Heart right ventricle (tissue), 16 donors: ENCODE measurements at regions not wholly inside any gene's neighbourhood (a gene's known extent, or its start where the extent isn't known, plus 50 kb on each side); places are given as distances from the start of the nearest gene placed in this dataset.

ENCODE experiments used
- ATAC-seq, 8 donors: fragments of 200-7000 bp; cut with Tn5 transposase; one replicate each; pipeline ENCODE4 v1.9.1; 2020; ENCODE audit warnings: mild to moderate bottlenecking in 8 of 8, moderate library complexity in 8 of 8, moderate number of reproducible peaks in 1 of 8
- DNase-seq, 2 donors: peaks; one replicate each; pipeline ENCODE4 v3.0.0-alpha.2; 2020
- H3K27ac ChIP-seq, 10 donors: fragments of 200-600 bp; sonication (generic) in 2 of 10; one replicate each; pipeline versions ENCODE4 v1.5.0 to v1.8.0; 2020 to 2022; ENCODE audit warnings: mild to moderate bottlenecking in 3 of 10
- H3K27me3 ChIP-seq, 7 donors: fragments of 200-600 bp; one replicate each; pipeline ENCODE4 v1.8.0; 2021 to 2022; ENCODE audit warnings: mild to moderate bottlenecking in 2 of 7
- H3K36me3 ChIP-seq, 9 donors: fragments of 200-600 bp; sonication (generic) in 1 of 9; one replicate each; pipeline versions ENCODE4 v1.5.0 to v1.8.0; 2020 to 2022; ENCODE audit warnings: mild to moderate bottlenecking in 2 of 9
- H3K4me1 ChIP-seq, 9 donors: fragments of 200-600 bp; sonication (generic) in 1 of 9; one replicate each; pipeline versions ENCODE4 v1.5.0 to v1.8.0; 2020 to 2022; ENCODE audit warnings: mild to moderate bottlenecking in 4 of 9
- H3K4me3 ChIP-seq, 10 donors: fragments of 200-600 bp; sonication (generic) in 2 of 10; one replicate each; pipeline versions ENCODE4 v1.5.0 to v1.8.0; 2020 to 2022; ENCODE audit warnings: mild to moderate bottlenecking in 7 of 10, moderate library complexity in 2 of 10
- H3K9me3 ChIP-seq, 11 donors: fragments of 200-600 bp in 10 of 11; sonication (generic) in 2 of 11; one replicate each; pipeline versions ENCODE4 v1.5.0 to v1.8.0; 2013 to 2022; ENCODE audit warnings: mild to moderate bottlenecking in 2 of 11, control low read depth in 1 of 11, moderate library complexity in 1 of 11
- CTCF ChIP-seq, 9 donors: fragments of 200-600 bp; sonication (generic) in 2 of 9; IDR thresholded peaks; one replicate each; pipeline versions ENCODE4 v1.5.0 to v1.8.0; 2021 to 2022; ENCODE audit warnings: antibody characterized with exemption in 9 of 9, mild to moderate bottlenecking in 5 of 9, moderate library complexity in 1 of 9
- WGBS, 2 donors: extraction: QIAGEN DNeasy Blood & Tissue Kit; methylation state at CpG; one replicate each; pipeline ENCODE4 v1.1.7; 2013; ENCODE audit warnings: inconsistent platforms in 1 of 2; 5-methylcytosine and 5-hydroxymethylcytosine counted together
- intact Hi-C, 10 donors: fragments of 100-400 bp; cut with DNase I; formaldehyde crosslinking; loops; one replicate each; pipeline versions ENCODE4 v1.11.1 to v1.14.2; 2022
- donor health status: Arrhythmogenic right ventricular cardiomyopathy.
- donor health status: ischemic (EF 13 %, LVEDD 7.1; RV severe dilation, severe dysfunction).
- donor health status: healthy with polysubstance abuse.
- donor health status: DM: no; HTN: yes; CAD: no.
- donor health status: DM: no; HTN: no; CAD: no.
- donor health status: ischemic (EF 25% LVEDD 6.9; RV normal size, moderate dysfunction).
- donor health status: ischemic (EF 25% LVEDD 5.7; RV mildly dilated, moderate dysfunction).
- donor health status: healthy.
- donor health status: DM: yes; HTN: yes; CAD: no.
- donor health status: Ischemic cardiomyopathy.
- donor health status: ischemic (EF 35%, LVEDD 5.7; RV mildly dilated, moderate dysfunction).
- donor health status: nonischemic (EF 11% LVEDD 7.7; RV severe dilation, severe dysfunction).
- donor health status: DM: yes; HTN: yes; CAD: no.
- donor health status: PGD.
- donor health status: ischemic (EF 29% LVEDD 5.4; RV normal size, mild dysfunction).
- donor health status: nonischemic (EF 23%, LVEDD 6.1; RV moderate dilation, normal function).

- WGBS, 2 donors = 75 to 84% methylated on average over 4 of the region's 4 CpGs
- intact Hi-C loops = no loop called here
- Histone ChIP-seq H3K27me3 (peaks cover 0 to 5% (median 0%) of the 10 kb centered on the region in 7 donors), H3K4me1 (no peaks in the 10 kb centered on the region), H3K27ac (no peak overlapping the region), H3K4me3 (no peak overlapping the region), H3K36me3 (no peaks in the 10 kb centered on the region), H3K9me3 (peaks cover 0 to 4% (median 0%) of the 10 kb centered on the region in 11 donors)
- no peak for ATAC-seq
- TF ChIP-seq CTCF (IDR thresholded peaks at IDR 0.05) = no peak
- DNase-seq = no peak
These were observed 389.9 kb downstream of the DOK5 start for GRCh38 chr20:54865273-54865672.

- DNase-seq (no peak), ATAC-seq (no peak)
- H3K27ac ChIP-seq = no peak overlapping the region
- intact Hi-C loops = no loop called here
- no peaks in the 10 kb centered on the region for H3K36me3 ChIP-seq
- peaks cover 0 to 5% (median 0%) of the 10 kb centered on the region in 7 donors for H3K27me3 ChIP-seq
- H3K4me1 ChIP-seq = no peaks in the 10 kb centered on the region
- no peak overlapping the region for H3K4me3 ChIP-seq
- 57 to 58% methylated on average over 4 of the region's 4 CpGs for WGBS, 2 donors
- peaks cover 0 to 4% (median 0%) of the 10 kb centered on the region in 11 donors for H3K9me3 ChIP-seq
- no peak for TF ChIP-seq CTCF (IDR thresholded peaks at IDR 0.05)
These were observed 385.3 kb downstream of the DOK5 start for GRCh38 chr20:54860716-54861115.

- no peak for TF ChIP-seq CTCF (IDR thresholded peaks at IDR 0.05)
- Histone ChIP-seq H3K9me3 (no peaks in the 10 kb centered on the region), H3K4me1 (no peaks in the 10 kb centered on the region), H3K36me3 (no peaks in the 10 kb centered on the region), H3K27me3 (no peaks in the 10 kb centered on the region), H3K4me3 (no peak overlapping the region), H3K27ac (no peak overlapping the region)
- no peak for ATAC-seq
- intact Hi-C loops = no loop called here
- no peak for DNase-seq
- WGBS, 2 donors = 83 to 91% methylated on average over 2 of the region's 2 CpGs
These were observed 380.8 kb downstream of the DOK5 start for GRCh38 chr20:54856202-54856601.

GRCh38 chr20:54849741-54850140 lies 374.3 kb downstream of the DOK5 start:
- H3K27me3 ChIP-seq = peaks cover 0 to 14% (median 0%) of the 10 kb centered on the region in 7 donors
- DNase-seq = no peak
- intact Hi-C loops = no loop called here
- no peak for ATAC-seq
- no peaks in the 10 kb centered on the region for H3K36me3 ChIP-seq
- no peaks in the 10 kb centered on the region for H3K4me1 ChIP-seq
- no peak for TF ChIP-seq CTCF (IDR thresholded peaks at IDR 0.05)
- no peaks in the 10 kb centered on the region for H3K9me3 ChIP-seq
- no peak overlapping the region for H3K27ac ChIP-seq
- H3K4me3 ChIP-seq = no peak overlapping the region
- WGBS, 2 donors = 67 to 78% methylated on average over 3 of the region's 3 CpGs
